ENCODE measurements at regions not wholly inside any gene's neighbourhood (a gene's known extent, or its start where the extent isn't known, plus 50 kb on each side); places are given as distances from the start of the nearest gene placed in this dataset.

DNA sequence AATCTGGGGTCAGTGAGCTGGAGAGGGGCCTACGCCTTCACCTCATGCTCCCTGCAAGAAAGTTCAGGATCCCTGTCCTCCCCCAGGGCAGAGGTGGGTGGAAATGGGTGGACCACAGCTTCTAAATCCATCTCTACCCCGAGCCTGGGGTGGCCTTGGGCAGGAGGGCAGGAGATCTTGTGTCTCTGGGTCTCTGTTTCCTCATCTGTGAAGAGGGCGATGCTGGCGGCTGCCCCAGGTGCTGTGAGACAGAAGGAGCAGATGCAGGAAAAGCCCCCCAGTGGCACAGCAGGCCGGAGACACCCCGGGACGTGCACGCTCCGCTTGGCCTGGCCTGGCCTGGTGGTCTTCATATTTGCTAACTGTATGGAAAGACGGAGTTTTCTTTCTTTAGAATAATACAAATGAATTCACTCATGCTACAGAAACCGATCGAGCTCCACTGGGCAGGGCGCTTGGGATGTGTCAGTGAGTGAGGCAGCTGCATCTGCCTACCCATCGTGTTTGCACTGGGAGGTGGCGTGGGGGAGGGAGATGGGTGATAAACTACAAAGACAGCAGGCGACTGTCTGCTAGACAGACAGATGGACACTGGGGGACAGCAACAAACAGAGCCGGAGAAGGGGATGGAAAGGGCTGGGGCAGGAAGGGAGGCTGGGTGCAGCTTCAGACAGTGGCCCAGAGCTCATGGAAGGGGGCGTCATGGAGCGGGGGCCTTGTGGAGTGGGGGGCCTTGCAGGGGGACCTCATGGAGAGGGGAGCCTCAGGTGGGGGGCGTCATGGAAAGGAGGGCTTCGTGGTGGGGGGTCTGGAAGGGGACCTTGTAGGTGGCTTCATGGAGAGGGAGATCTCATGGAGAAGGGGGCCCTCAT, 136.2 kb downstream of the CPZ start:
- TF ChIP-seq, protein P1, sequence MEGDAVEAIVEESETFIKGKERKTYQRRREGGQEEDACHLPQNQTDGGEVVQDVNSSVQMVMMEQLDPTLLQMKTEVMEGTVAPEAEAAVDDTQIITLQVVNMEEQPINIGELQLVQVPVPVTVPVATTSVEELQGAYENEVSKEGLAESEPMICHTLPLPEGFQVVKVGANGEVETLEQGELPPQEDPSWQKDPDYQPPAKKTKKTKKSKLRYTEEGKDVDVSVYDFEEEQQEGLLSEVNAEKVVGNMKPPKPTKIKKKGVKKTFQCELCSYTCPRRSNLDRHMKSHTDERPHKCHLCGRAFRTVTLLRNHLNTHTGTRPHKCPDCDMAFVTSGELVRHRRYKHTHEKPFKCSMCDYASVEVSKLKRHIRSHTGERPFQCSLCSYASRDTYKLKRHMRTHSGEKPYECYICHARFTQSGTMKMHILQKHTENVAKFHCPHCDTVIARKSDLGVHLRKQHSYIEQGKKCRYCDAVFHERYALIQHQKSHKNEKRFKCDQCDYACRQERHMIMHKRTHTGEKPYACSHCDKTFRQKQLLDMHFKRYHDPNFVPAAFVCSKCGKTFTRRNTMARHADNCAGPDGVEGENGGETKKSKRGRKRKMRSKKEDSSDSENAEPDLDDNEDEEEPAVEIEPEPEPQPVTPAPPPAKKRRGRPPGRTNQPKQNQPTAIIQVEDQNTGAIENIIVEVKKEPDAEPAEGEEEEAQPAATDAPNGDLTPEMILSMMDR (IDR thresholded peaks at IDR 0.05 in 4 of 5, conservative IDR thresholded peaks at IDR 0.05 in 1 of 5), result no peak
- no peak for TF ChIP-seq POLR2A (IDR thresholded peaks at IDR 0.05)

All from gastrocnemius medialis (tissue), 4 donors.